Right lobe of liver (tissue), 4 donors: ENCODE measurements at regions not wholly inside any gene's neighbourhood (a gene's known extent, or its start where the extent isn't known, plus 50 kb on each side); places are given as distances from the start of the nearest gene placed in this dataset.

Source experiments
- POLR2A ChIP-seq: fragments of 450-650 bp; IDR thresholded peaks from one replicate; pipeline ENCODE4 v1.6.1; 2017; ENCODE audit warnings: antibody characterized with exemption, mild to moderate bottlenecking
- TF ChIP-seq, protein P1 (sequence below), 4 donors: fragments of 200-600 bp in 3 of 4; fragments of 450-650 bp in 1 of 4; IDR thresholded peaks; one replicate each; pipeline versions ENCODE4 v1.5.1 to v1.8.0; 2016 to 2022; ENCODE audit warnings: antibody characterized with exemption in 4 of 4, mild to moderate bottlenecking in 2 of 4
- donor health status: DM: no; HTN: no; CAD: no.
- donor health status: DM: no; HTN: no; CAD: no.
- donor health status: DM: no; HTN: yes; CAD: no.

GRCh38 chr7:142567201-142568075 is 181.8 kb upstream of the PRSS1 start:
- TF ChIP-seq, protein P1, sequence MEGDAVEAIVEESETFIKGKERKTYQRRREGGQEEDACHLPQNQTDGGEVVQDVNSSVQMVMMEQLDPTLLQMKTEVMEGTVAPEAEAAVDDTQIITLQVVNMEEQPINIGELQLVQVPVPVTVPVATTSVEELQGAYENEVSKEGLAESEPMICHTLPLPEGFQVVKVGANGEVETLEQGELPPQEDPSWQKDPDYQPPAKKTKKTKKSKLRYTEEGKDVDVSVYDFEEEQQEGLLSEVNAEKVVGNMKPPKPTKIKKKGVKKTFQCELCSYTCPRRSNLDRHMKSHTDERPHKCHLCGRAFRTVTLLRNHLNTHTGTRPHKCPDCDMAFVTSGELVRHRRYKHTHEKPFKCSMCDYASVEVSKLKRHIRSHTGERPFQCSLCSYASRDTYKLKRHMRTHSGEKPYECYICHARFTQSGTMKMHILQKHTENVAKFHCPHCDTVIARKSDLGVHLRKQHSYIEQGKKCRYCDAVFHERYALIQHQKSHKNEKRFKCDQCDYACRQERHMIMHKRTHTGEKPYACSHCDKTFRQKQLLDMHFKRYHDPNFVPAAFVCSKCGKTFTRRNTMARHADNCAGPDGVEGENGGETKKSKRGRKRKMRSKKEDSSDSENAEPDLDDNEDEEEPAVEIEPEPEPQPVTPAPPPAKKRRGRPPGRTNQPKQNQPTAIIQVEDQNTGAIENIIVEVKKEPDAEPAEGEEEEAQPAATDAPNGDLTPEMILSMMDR (IDR thresholded peaks at IDR 0.05): no peak
- no peak for TF ChIP-seq POLR2A
